GM18505 (cell line): ENCODE measurements at regions not wholly inside any gene's neighbourhood (a gene's known extent, or its start where the extent isn't known, plus 50 kb on each side); places are given as distances from the start of the nearest gene placed in this dataset.

Experiments used
- ATAC-seq: cut with Tn5 transposase; IDR thresholded peaks from one replicate; pipeline ENCODE4 v1.9.1; 2021; ENCODE audit not compliant: unreplicated experiment
- POLR2A ChIP-seq: IDR thresholded peaks from 4 replicates; pipeline ENCODE4 v1.6.1; 2011; ENCODE audit warnings: borderline replicate concordance; ENCODE audit not compliant: insufficient read depth, insufficient read length; ENCODE audit errors: extremely low read depth

DNA sequence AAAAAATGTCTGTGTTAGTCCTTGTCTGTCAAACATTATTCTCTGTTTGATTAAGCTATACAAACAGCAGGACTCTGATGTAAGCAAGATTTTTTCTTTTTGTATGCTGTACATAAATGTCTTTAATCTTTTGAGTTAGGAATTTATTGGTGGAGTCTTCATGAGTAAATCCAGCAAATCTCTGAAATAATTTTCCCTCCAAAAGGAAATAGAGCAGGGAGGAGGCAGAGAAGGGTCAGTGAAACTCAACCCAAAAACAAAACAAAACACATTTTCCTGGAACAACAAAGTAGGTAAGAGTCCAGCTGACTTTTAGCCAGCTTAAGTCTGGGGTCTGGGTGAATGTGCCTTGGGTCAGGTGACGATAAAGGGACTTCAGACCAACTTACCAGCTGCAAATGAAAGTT, 113.7 kb downstream of the FOXA2 start:
- no peak for ATAC-seq
- no peak for TF ChIP-seq POLR2A

- ATAC-seq = no peak
- no peak for TF ChIP-seq POLR2A
These were observed 117.8 kb downstream of the FOXA2 start for GRCh38 chr20:22466447-22467171.

- TF ChIP-seq POLR2A = no peak
- ATAC-seq = no peak
These were observed 118.5 kb downstream of the FOXA2 start for GRCh38 chr20:22465622-22466446.

DNA sequence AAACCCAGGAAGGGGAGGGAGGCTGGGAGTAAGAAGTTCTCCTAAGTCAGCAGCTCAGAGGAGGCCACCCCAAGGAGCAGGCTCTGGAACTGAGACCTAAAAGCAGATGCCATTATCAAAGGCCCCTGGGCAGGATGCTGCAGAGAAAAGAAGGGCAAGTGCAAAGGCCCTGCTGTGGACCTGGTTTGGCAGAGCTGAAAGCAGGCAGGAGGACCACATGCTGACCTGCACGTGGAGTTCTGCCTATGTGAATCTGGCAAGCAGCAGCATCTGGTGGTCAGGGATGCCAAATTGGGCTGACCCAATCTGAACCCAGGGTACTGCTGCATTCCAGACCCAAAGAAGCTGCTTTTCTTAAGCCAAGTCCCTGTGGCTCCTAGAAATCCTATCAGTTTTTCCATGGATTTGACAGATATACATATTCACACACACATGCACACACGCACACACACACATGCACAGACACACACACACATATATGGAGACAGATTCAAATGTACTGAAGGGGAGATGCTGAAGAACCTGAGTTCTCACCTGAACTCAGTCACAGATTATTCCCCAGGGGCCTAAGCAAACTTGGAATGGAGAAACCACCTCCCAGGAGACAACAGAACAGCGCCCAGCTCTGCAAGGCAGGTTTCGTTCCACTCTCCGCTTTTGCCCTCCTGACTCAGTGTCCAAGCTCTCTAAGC, 119.9 kb downstream of the FOXA2 start:
- no peak for TF ChIP-seq POLR2A
- ATAC-seq = no peak

- no peak for TF ChIP-seq POLR2A
- no peak for ATAC-seq
These were observed 121.1 kb downstream of the FOXA2 start for GRCh38 chr20:22462975-22463914.

- TF ChIP-seq POLR2A = no peak
- ATAC-seq = no peak
These were observed 123.6 kb downstream of the FOXA2 start for GRCh38 chr20:22460803-22461202.

GRCh38 chr20:22460231-22460630, 124.1 kb downstream of the FOXA2 start:
- TF ChIP-seq POLR2A = no peak
- no peak for ATAC-seq

- no peak for ATAC-seq
These were observed 124.6 kb downstream of the FOXA2 start for GRCh38 chr20:22459754-22460153.

DNA sequence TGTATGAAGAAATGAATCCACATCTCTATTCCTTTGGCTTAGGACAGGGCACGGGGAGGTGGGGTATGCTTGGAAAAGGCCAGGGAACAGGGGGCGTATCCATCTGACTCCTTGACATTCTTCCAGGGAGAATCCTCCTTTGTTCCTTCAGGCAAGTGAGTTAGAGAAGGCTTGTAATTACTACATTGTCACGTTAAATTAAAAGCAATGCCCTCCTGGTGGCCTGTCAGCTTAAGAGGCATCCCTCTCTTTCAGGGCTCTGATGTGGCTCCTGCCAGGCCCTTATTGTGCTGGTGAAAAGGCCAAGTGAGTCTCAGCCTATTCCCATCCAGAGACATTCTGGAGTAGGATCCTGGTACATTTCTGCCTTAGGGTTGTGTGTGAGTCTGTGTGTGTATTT, 128.3 kb downstream of the FOXA2 start:
- no peak for TF ChIP-seq POLR2A
- ATAC-seq = no peak

More at GRCh38 chr20:22459754-22460153, 124.6 kb downstream of the FOXA2 start:
- no peak for TF ChIP-seq POLR2A

DNA sequence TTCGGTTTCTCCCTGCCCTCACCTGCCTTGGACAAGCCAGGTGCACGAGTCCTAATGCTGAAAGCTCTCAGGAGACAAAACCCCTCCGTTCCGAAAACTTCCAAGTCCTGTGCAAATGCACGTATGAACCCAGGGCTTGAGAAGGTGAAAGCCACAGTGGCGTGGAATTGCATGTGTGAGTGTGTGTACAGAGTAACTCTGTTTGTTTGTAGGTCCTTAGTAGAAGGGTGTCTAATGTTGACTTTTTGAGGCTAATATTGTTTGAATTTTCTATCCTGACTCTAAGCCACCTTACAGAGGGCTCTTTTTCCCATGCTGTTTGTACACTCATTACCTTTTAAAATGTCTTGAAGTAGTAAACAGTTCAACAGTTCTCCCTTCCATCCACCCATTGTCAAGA, 129.1 kb downstream of the FOXA2 start:
- no peak for TF ChIP-seq POLR2A
- no peak for ATAC-seq

DNA sequence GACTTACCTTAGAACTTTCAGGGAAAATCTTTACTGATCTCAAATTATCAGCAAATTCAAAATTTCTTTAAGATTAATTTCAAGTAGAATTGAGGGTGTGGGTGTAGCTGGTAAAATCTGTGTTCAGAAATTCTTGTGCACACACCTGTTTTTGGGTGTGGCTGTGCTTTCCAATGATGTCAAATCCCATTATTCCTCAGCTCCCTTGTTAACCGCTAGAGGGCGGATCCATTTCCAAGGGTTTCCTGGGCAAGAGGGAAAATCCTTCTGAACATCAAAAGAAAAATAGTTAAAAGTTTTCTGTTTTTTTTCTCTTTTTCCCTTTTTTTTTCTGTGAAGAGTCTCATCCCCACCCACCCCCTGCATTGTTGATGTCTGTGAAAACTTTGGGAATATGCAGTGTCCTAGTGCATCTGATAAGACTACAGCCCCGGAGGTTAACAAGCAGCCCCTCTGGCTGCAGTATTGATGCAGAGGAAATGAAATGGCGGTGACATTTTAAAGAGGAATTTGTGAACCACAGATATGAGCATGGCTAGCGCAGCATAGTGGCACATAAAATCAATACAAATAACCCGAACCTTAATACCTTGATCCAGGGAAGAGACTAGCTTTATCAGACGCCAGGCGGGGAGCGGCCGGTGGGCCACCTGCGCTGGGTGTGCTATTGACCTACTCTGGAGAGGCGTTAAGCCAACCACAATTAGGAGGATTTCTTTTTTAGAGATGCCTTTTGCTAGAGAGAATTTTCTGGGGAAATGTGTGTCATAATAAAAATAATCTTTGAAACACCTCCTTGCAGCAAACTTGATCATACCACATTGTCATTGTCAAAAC, 130.9 kb downstream of the FOXA2 start:
- ATAC-seq = no peak
- TF ChIP-seq POLR2A = no peak

DNA sequence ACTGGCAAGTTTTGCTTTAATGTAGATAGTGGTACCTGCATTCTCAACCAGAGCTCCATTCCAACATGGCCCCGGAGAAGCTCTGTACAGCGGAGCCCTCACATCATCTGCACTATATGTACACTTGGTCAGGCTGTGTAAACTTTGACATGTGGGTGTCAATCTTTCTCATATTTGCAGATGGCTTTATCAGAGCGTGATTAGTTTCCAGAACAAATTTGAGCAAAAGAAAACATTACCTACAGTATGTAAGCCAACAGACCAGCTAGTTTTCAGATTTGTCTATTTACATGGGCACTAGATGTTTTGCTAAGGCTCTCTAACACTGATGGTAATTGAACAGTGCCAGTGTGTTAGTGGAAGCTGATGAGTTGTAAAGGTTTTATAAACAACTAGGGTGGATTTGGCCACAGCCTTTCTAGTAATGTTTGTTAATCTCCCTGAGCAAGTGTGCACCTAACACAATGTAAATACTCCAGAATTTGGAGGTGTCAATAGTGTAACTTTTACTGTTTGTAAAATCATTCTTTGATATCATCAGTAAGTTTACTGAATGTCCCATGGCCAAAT, 131.8 kb downstream of the FOXA2 start:
- no peak for ATAC-seq
- TF ChIP-seq POLR2A = no peak

DNA sequence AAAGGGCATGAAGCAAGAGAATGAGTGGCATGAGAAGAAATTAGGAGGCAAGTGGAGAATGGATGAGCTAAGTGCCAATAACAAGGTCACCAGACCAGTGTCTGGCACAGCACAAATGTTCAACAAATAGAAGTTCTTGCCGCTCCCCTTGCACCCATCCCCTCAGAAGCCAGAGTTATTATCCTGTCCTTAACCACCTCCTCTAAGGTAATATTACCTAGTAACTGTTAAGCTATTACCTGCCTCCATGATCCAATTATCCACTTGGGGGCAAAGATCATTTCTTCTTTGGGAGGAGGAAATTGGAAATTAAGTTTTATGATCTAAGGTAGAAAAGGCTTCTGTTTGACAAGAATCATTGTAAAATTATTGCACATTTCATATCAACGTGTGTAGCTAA, 133.8 kb downstream of the FOXA2 start:
- no peak for ATAC-seq
- no peak for TF ChIP-seq POLR2A
